ENCODE measurements at regions not wholly inside any gene's neighbourhood (a gene's known extent, or its start where the extent isn't known, plus 50 kb on each side); places are given as distances from the start of the nearest gene placed in this dataset.

- DNase-seq (ENCODE audit: low spot score), result no peak
- in situ Hi-C loops (cut with HindIII; ENCODE audit: low sequenced_read_pairs), result no loop called here
Measured at GRCh38 chr10:60459701-60460457, 70.2 kb upstream of the ANK3 start.

DNA sequence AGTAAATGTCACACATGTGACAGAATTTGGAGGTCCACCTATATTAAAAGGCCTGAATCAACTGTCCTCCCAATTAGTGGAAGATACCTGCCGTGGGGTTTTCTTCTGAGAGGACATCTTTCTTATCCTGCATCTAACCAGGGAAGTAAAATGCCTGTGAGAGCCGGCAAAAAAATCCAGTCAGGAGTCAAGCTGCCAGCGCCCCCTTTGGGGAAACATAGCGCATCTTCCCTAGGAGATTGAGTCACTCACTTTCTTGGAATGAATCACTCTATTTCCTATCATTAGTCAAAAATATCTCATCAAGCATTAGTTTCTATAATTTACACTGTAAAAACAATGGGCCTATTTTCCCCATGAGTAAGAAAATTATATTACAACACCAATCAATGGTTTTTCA lies 66.4 kb upstream of the ANK3 start:
- DNase-seq (ENCODE audit: low spot score), result no peak

DNA sequence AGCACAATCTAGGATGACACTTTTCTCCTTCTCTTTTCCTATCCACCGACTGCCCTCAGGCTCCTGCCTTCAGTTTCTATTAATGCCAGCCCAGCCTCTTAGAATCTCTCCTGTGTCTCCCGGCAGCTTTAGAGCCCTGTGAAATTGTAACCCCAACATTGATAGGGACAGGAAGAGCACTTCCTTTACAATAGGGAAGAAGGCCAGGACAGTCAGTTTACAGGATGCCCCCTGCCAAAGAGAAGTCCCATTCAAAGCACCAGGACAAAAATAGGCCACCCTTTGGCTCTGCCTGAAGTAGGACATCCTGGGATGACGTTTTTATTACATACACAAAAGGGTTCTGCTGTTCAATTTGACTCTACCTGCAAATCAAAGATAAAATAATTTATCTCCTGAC lies 64.7 kb upstream of the ANK3 start:
- no peak for DNase-seq (ENCODE audit: low spot score)
- in situ Hi-C loops (cut with HindIII; ENCODE audit: low sequenced_read_pairs), result no loop called here

More for the DNA sequence above, 66.4 kb upstream of the ANK3 start:
- in situ Hi-C loops (cut with HindIII; ENCODE audit: low sequenced_read_pairs), result no loop called here

DNA sequence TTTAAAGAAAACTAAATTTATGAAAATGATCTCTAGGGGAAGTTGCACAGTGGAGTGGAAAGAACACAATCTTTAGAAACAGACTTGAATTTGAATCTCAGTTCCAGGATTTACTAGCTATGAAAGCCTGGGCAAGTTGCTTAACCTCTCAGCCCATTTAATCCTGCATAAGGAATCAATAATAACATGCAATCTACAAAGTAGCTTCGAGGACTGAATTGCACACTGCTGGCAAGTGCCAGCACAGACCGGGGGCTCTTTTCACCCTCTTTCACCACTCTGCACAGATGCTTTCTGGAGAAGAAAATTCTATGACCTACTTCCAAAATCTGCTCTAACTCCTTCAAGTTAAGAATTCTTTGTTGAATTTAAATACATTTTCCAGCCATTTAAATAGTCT lies 63.4 kb upstream of the ANK3 start:
- in situ Hi-C loops (cut with HindIII; ENCODE audit: low sequenced_read_pairs), result no loop called here
- DNase-seq (ENCODE audit: low spot score), result no peak

- DNase-seq (ENCODE audit: low spot score), result no peak
- in situ Hi-C loops (cut with HindIII; ENCODE audit: low sequenced_read_pairs), result no loop called here
Measured at GRCh38 chr10:60450291-60450690, 60.6 kb upstream of the ANK3 start.

GRCh38 chr10:60448246-60448645 lies 58.6 kb upstream of the ANK3 start:
- in situ Hi-C loops (cut with HindIII; ENCODE audit: low sequenced_read_pairs), result loop anchor here (25.0 kb wide), 1 partner anchor 339 kb away; the partner anchor contains the start of gene CDK1

DNA sequence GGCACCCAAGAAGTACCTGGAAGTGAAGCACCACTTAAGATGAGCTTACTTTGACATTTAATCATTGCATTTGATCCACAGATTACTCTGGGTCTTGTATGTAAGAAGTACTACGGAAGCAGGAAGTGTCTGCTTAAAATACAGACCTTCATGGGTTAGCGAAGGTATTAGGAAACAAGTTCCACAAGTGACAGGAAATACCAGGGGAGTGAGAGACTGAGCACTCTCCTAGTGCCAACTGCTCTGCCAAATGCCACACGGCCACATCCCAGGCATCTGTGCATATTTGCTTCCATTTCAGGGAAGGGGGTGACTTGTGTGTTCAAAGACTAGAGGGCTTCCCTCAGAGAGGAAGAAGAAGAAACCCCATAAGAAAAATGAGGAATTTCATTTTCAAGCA lies 57.2 kb upstream of the ANK3 start:
- DNase-seq (ENCODE audit: low spot score), result peak; percentile 66

More at GRCh38 chr10:60448246-60448645, 58.6 kb upstream of the ANK3 start:
- peak; percentile 52 for DNase-seq (ENCODE audit: low spot score)

GRCh38 chr10:60446070-60446833 lies 56.6 kb upstream of the ANK3 start:
- in situ Hi-C loops (cut with HindIII; ENCODE audit: low sequenced_read_pairs), result loop anchor here (25.0 kb wide), 1 partner anchor 341 kb away; the partner anchor contains the start of gene CDK1
- no peak for DNase-seq (ENCODE audit: low spot score)

More for the DNA sequence above, 57.2 kb upstream of the ANK3 start:
- in situ Hi-C loops (cut with HindIII; ENCODE audit: low sequenced_read_pairs), result loop anchor here (25.0 kb wide), 1 partner anchor 340 kb away; the partner anchor contains the start of gene CDK1

DNA sequence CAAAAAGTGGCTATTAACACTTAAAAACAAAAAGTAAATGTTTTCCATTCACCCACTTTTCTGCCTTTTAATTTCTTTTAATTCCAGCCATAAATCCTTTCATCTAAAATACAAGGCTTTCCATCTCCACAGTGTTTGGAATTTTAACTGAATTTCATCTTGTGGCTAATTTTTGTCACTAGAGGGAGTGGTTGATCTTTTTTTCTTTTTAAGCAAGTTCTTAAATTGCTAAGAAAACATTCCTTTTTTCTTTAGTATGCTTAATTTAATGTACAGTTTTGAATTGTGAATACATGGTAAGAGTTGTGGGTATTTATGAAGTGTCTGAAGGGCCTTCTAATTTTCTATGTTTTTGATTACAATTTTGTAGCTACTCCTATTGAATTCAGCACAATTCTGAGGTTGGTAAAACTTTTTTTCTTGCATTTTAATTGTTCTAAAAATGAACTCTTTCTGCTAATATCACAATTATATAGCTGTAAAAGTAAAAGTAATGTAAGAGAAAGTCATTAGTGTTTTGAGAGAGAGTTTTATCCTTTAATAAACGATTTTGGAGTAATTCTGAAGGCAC lies 54.9 kb upstream of the ANK3 start:
- in situ Hi-C loops (cut with HindIII; ENCODE audit: low sequenced_read_pairs), result loop anchor here (25.0 kb wide), 1 partner anchor 343 kb away; the partner anchor contains the start of gene CDK1
- peak; percentile 68 for DNase-seq (ENCODE audit: low spot score)

DNA sequence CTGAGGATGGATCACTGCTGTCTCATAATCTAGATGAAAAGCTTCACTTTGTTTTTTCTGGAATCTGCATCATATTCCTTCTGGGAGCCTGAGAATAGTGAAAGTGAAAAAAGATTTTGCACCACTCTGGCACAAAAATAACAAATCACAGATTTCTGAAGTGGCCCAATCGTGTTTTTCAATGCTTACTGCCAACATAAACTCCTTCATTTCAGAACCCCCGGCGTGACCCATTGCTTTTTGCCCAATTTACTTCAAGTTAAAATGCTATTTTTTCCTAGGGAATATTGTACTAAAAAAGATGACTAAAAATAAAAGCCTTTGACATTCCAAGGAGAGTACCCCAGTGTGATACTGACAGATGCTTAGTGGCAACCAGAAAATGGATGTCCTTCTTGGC lies 53.7 kb upstream of the ANK3 start:
- DNase-seq (ENCODE audit: low spot score), result peak; percentile 55
- in situ Hi-C loops (cut with HindIII; ENCODE audit: low sequenced_read_pairs), result loop anchor here (25.0 kb wide), 1 partner anchor 344 kb away; the partner anchor contains the start of gene CDK1

DNA sequence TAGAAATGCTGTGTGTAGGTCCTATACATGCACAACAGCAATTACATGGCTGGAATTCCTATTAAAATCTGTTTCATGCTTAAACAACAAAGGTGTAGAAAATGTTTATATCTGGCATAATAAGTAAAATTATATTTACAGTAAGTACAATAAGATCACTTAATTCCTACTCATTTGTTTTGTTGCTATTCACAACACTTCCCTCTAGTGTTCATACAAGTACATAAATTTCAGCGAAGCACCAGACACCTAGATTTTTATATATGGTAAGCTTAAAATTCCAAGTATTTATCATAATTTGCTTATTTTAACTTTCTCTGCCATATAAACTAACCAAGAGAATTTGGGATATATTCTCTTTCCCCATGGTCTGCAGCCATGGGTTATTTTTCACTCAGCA lies 51.8 kb upstream of the ANK3 start:
- in situ Hi-C loops (cut with HindIII; ENCODE audit: low sequenced_read_pairs), result loop anchor here (25.0 kb wide), 1 partner anchor 346 kb away; the partner anchor contains the start of gene CDK1

DNA sequence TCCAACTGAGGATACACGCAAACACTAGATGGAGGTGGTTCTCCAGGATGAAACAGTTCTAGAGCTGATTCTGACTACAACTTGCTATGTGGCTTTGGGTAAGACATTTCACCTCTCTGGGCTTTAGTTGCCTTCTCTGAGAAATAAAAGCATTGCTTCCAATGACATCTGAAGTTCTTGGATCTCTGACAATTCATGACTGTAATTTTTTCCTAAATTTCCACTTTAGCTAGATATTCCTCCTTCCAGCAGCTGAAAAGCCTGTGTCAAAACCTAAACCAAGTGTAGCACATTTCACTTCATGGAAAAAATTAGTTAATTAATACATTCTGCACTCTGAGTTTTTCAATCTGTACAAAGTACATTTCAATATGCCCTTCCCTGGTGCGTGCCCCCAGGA lies 50.0 kb upstream of the ANK3 start:
- in situ Hi-C loops (cut with HindIII; ENCODE audit: low sequenced_read_pairs), result loop anchor here (25.0 kb wide), 1 partner anchor 348 kb away; the partner anchor contains the start of gene CDK1
- no peak for DNase-seq (ENCODE audit: low spot score)

More for the DNA sequence above, 51.8 kb upstream of the ANK3 start:
- no peak for DNase-seq (ENCODE audit: low spot score)

Measured in G401 (cell line).